Ectodermal cell (in vitro differentiated cells): ENCODE measurements at regions not wholly inside any gene's neighbourhood (a gene's known extent, or its start where the extent isn't known, plus 50 kb on each side); places are given as distances from the start of the nearest gene placed in this dataset.

Source experiments
- H3K27ac ChIP-seq: 2 replicates; pipeline ENCODE4 v1.7.0; 2013; ENCODE audit warnings: mild to moderate bottlenecking, low read depth, low read length; ENCODE audit not compliant: insufficient read depth, poor library complexity, severe bottlenecking
- H3K27me3 ChIP-seq: 2 replicates; pipeline ENCODE4 v1.7.0; 2013; ENCODE audit warnings: mild to moderate bottlenecking, low read length; ENCODE audit not compliant: insufficient read depth, control insufficient read depth, poor library complexity, severe bottlenecking
- H3K36me3 ChIP-seq: one replicate; pipeline ENCODE4 v1.7.0; 2013; ENCODE audit warnings: low read length; ENCODE audit not compliant: control insufficient read depth, insufficient read depth
- H3K4me1 ChIP-seq: one replicate; pipeline ENCODE4 v1.7.0; 2013; ENCODE audit warnings: low read length; ENCODE audit not compliant: control insufficient read depth, insufficient read depth
- H3K4me3 ChIP-seq: 2 replicates; pipeline ENCODE4 v1.7.0; 2013; ENCODE audit warnings: low read depth, low read length, control low read depth; ENCODE audit not compliant: insufficient read depth
- H3K9me3 ChIP-seq: 2 replicates; pipeline ENCODE4 v1.7.0; 2013; ENCODE audit warnings: mild to moderate bottlenecking, low read length, moderate library complexity; ENCODE audit not compliant: control insufficient read depth
- WGBS, 2 experiments: methylation state at CpG; one replicate each; pipeline ENCODE4 v1.1.7; 2013; ENCODE audit warnings: missing lambda C conversion rate in 2 of 2; 5-methylcytosine and 5-hydroxymethylcytosine counted together

DNA sequence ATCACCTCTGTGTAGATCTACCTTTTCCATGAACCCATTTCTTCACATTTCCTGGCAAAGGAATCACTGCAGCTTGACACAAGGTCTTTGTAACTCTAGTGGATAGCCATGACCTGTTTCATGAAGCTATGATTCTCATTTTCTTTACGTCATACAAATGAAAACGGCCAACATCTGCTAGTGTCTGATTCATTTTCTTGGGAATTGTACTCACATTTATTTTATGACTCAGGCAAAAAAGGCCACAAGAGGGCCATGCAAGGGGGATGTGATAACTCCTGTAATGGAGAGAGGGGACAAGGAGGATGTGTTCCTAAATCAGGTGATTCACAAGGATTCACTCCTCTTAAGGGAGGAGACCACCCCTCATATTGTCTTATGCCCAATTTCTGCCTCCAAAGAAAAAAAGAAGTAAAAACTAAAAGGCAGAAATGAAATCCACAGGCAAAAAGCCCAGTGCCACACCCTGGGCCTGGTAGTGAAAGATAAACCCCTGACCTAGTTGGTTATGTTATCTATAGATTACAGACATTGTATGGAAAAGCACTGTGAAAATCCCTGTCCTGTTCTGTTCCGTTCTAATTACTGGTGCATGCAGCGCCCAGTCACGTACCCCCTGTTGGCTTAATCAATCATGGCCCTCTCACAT lies 249.9 kb downstream of the IPMK start:
- 92 to 96% methylated on average over 5 of the region's 5 CpGs for WGBS, 2 experiments
- H3K9me3 ChIP-seq: no peaks in the 10 kb centered on the region
- no peak overlapping the region for H3K4me3 ChIP-seq
- no peaks in the 10 kb centered on the region for H3K36me3 ChIP-seq
- H3K27ac ChIP-seq: no peak overlapping the region
- H3K27me3 ChIP-seq: no peaks in the 10 kb centered on the region
- H3K4me1 ChIP-seq: no peaks in the 10 kb centered on the region

DNA sequence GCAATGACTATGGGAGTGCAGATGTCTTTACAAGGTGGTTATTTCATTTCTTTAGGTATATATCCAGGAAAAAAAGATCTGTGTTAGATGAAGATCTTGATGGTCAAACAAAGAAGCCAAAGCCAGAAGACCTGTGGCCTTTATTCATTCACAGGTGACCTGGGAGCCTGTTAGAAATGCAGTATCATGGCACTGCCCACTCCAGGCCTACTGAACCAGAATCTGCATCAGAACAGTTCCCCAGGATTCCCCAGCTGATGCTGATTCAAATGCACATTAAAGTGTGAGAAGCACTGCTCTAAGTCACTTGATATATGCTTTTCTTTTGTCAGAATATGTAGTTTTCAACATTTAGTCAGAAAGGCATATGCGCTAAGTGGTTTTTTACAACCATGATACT lies 251.1 kb downstream of the IPMK start:
- H3K4me3 ChIP-seq: no peak overlapping the region
- WGBS, 2 experiments: 100% methylated on average over 1 of the region's 1 CpG; no CpG with 5 or more reads in 1 of the 2 experiments
- H3K36me3 ChIP-seq: no peaks in the 10 kb centered on the region
- H3K27me3 ChIP-seq: no peaks in the 10 kb centered on the region
- no peaks in the 10 kb centered on the region for H3K4me1 ChIP-seq
- H3K9me3 ChIP-seq: no peaks in the 10 kb centered on the region
- no peak overlapping the region for H3K27ac ChIP-seq

DNA sequence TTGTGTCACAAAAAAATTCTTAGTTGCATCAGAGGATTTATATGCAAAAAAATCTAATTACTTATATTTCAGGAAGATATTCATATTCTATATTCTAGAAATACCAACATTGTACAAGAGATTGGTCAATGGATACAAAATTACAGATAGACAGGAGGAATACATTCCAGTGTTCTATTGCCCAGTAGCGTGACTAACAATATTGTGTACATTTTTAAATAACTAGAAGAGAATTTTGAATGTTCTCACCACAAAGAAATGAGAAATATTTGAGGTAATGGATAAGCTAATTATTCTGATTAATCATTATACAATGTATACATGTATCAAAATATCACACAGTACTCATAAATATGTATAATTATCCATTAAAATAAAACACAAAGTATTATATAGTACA lies 253.3 kb downstream of the IPMK start:
- Histone ChIP-seq H3K36me3 (no peaks in the 10 kb centered on the region), H3K27ac (no peak overlapping the region), H3K9me3 (no peaks in the 10 kb centered on the region), H3K27me3 (no peaks in the 10 kb centered on the region), H3K4me1 (no peaks in the 10 kb centered on the region), H3K4me3 (no peak overlapping the region)
- no CpG with 5 or more reads among the region's 1 CpG for whole genome bisulfite sequencing, 2 experiments

DNA sequence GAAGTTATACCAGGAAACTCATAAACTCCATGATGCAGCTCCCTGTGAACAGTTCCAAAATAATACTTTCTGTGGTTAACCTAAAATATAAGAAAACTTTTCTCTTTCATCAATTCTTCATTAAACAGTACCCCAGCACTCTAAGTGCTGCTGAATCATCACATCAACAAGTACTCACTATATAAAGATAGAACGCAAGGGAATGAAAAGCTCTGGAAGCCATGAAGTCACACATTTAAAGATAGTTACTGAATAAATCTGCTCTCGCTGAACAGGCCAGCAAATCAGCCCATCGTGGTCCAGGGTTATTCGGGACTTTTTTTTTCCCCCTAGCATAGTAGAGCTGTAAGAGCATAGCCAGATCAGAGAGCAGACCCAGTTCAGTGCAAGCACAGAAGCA lies 254.3 kb downstream of the IPMK start:
- WGBS, 2 experiments: 96 to 100% methylated on average over 4 of the region's 4 CpGs
- H3K9me3 ChIP-seq: no peaks in the 10 kb centered on the region
- no peak overlapping the region for H3K27ac ChIP-seq
- no peaks in the 10 kb centered on the region for H3K4me1 ChIP-seq
- H3K36me3 ChIP-seq: no peaks in the 10 kb centered on the region
- no peak overlapping the region for H3K4me3 ChIP-seq
- H3K27me3 ChIP-seq: no peaks in the 10 kb centered on the region

DNA sequence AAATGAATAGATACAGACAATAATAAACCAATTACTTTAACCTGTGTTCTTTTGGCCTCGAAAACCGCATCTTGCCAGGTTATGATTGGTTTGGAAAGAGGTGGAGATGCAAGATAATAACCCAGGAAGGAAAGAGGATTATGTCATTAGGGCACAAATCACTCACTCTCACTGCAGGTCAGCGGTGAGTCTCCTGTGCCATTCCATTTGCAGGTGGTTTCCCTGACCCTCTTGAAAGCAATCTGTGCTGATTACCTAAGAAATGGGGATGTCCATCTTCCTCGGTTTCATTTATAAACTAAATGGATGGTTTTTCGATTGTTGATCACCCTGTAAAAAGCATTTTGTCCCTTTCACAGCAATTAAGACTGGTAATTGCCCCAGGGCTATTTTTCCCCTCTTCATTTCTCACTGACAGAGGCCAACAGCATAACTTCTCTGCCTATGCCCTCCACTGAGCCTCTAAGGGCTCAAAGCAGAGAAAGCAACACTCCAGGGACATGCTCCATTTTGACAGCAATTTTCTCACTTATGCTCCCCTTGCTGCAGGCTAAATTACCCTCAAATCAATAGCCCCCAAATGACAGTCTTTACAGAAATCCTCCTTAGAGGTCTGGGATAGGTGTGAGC lies 257.5 kb downstream of the IPMK start:
- Histone ChIP-seq H3K4me1 (no peaks in the 10 kb centered on the region), H3K27ac (no peak overlapping the region), H3K4me3 (no peak overlapping the region), H3K27me3 (no peaks in the 10 kb centered on the region), H3K36me3 (no peaks in the 10 kb centered on the region), H3K9me3 (no peaks in the 10 kb centered on the region)
- WGBS, 2 experiments: 91 to 93% methylated on average over 3 to 5 of the region's 5 CpGs

DNA sequence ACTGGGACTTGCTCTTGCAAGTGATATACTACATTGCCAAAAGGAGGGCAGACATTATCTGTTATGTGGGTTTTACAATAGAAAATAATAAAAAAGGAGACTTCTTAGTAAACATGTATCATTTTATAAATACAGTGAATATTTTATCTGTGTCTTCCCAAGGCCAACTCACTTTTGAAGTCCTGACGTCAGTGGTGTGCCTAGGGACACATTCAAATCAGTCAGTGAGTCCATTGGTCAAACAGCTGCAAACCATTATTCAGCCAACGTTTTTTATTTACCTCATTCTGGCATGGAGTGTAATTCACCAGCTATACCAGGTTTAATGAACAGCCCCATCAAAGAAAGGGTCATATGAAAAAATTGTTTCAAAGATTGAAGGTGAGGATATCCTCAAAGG lies 263.7 kb downstream of the IPMK start:
- Histone ChIP-seq H3K4me3 (no peak overlapping the region), H3K9me3 (no peaks in the 10 kb centered on the region), H3K36me3 (no peaks in the 10 kb centered on the region), H3K27ac (no peak overlapping the region), H3K27me3 (no peaks in the 10 kb centered on the region), H3K4me1 (no peaks in the 10 kb centered on the region)
- WGBS, 2 experiments: 77 to 81% methylated on average over 2 of the region's 2 CpGs

DNA sequence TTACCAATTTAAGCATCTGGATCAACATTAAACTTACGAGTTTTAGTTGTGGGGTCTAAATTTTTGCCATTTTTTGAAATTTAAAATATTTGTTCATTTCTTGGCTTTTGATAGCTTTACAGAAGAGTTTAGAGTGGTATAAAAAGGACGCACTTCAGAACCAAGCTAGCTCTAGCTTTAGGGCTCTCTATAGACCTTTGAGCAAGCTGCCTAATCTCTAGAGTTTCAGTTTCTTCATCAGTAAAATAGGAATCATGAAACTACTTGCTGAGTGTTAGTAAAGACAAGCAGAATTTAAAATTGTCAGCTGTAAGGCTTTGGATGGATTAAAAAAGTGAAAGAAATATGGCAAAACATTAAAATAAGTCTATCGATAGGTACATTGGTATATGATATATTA lies 266.5 kb downstream of the IPMK start:
- 93 to 100% methylated on average over 2 of the region's 3 CpGs for WGBS, 2 experiments
- Histone ChIP-seq H3K9me3 (no peaks in the 10 kb centered on the region), H3K27me3 (no peaks in the 10 kb centered on the region), H3K27ac (no peak overlapping the region), H3K4me3 (no peak overlapping the region), H3K36me3 (no peaks in the 10 kb centered on the region), H3K4me1 (no peaks in the 10 kb centered on the region)

DNA sequence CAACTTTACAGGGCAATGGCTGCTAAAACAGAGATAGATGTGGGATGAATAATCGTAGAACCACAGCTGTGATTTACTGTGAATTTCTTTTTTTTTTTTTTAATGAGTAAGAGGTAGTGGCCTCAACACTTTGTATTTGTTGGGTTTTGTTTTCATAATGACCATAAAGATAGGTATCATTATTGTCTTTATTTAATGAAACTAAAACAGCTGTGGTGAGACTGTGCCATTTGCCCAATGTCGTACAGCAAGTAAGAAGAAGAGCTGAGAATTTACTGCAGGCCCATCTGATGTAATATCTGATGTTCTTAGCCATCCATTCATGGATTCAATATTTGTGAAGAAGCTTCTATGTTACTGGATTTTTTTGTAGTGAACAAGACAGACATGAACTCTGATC lies 271.2 kb downstream of the IPMK start:
- Histone ChIP-seq H3K27ac (no peak overlapping the region), H3K4me1 (no peaks in the 10 kb centered on the region), H3K36me3 (no peaks in the 10 kb centered on the region), H3K9me3 (no peaks in the 10 kb centered on the region), H3K27me3 (no peaks in the 10 kb centered on the region), H3K4me3 (no peak overlapping the region)
- 94 to 97% methylated on average over 2 of the region's 2 CpGs for WGBS, 2 experiments

DNA sequence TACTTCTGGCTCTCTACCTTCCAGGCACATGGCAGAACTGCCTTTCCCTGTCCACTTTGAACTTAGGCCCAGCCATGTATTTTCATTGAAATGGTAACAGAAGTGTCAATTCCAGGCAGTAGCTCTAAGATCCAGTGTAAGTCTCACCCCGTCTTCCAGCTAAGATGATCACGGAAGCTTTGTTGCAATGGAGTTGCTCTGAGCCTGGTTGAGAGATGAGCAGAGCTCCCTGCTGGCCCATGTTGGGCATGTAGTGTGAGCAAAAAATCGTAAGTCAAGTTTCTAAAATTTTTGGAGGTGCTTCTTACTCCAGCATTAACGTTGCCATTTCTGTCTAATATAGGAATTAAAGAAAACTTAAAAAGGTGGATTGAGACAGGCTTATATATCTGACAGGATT lies 274.4 kb downstream of the IPMK start:
- no peaks in the 10 kb centered on the region for H3K36me3 ChIP-seq
- no peaks in the 10 kb centered on the region for H3K27me3 ChIP-seq
- H3K27ac ChIP-seq: no peak overlapping the region
- no peak overlapping the region for H3K4me3 ChIP-seq
- H3K9me3 ChIP-seq: no peaks in the 10 kb centered on the region
- no peaks in the 10 kb centered on the region for H3K4me1 ChIP-seq
- 94 to 95% methylated on average over 4 of the region's 4 CpGs for WGBS, 2 experiments

DNA sequence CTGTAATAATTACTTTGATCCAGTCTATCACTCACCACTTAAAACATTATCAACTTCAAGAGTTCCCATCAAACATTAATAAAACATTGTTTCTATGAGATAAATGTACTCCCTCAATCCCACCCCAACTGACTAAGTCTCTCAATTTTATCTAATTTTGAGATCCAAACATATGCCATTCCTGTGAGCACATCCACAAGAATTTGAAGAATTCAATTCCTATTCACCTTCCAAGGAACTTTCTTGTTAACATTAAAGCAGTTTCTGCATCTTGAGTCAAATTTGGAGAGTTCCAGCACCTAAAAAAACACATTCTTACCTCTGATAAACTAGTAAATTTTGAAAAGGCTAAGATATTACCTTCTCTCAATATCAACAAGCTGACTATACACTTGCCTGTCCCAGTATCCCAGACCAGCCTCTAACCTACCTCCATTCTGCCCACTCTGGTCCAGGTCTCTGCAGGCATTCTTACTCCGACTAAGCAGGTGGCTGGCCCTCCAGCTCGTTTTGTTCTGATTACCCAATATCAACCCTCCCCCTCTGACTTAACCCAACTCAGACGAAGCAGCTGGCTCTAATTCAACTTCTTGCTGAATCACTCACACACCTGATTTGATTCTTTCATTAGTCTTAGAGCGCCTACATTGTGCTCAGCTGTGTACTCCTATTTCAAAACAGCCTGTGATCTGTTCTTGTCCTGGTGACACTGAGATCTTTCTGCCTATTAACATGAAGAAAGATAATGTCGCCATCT lies 275.2 kb downstream of the IPMK start:
- Histone ChIP-seq H3K4me1 (no peaks in the 10 kb centered on the region), H3K27ac (no peak overlapping the region), H3K27me3 (no peaks in the 10 kb centered on the region), H3K9me3 (no peaks in the 10 kb centered on the region), H3K36me3 (no peaks in the 10 kb centered on the region), H3K4me3 (no peak overlapping the region)
- 72 to 76% methylated on average over 4 to 5 of the region's 5 CpGs for WGBS, 2 experiments
